K562 (cell line): ENCODE measurements at regions not wholly inside any gene's neighbourhood (a gene's known extent, or its start where the extent isn't known, plus 50 kb on each side); places are given as distances from the start of the nearest gene placed in this dataset.

Experiments used
- ATAC-seq: fragments of 200-7000 bp; cut with Tn5 transposase; 3 replicates; pipeline ENCODE4 v1.9.1; 2020; ENCODE audit warnings: moderate library complexity
- BruUV-seq: library from RNA; stranded (reverse); fragments of 400-500 nt; replicated peaks from 2 replicates; lab custom pipeline; 2021; lab: Mats Ljungman, UMichigan
- CTCF ChIA-PET: fragments of 300-600 bp; formaldehyde crosslinking; extraction: SDS; loops from one replicate; lab custom pipeline; 2021; ENCODE audit warnings: low intra/inter-chr PET ratio; lab: Yijun Ruan, JAX
- POLR2A ChIA-PET: fragments of 300-600, 350-650 bp; sonication (Branson Sonifier 250); formaldehyde crosslinking; extraction: SDS; loops from one replicate; lab custom pipeline; 2021; ENCODE audit warnings: antibody characterized with exemption, inconsistent platforms; lab: Yijun Ruan, JAX
- DNase-seq, 4 experiments: peaks; one replicate each; pipeline versions ENCODE4 v3.0.0 to v3.0.0-alpha.2; 2011 to 2018; ENCODE audit warnings: low spot score in 3 of 4, mixed read lengths in 3 of 4; ENCODE audit errors: extremely low read depth in 1 of 4
- FAIRE-seq: peaks from 2 replicates; lab custom pipeline; 2011; peaks lifted over from hg19 to GRCh38; lab: Jason Lieb, UNC
- H2AFZ ChIP-seq: 2 replicates; pipeline ENCODE4 v1.6.0; 2011; ENCODE audit warnings: low read depth, low read length, control low read depth, inconsistent platforms
- H3K27ac ChIP-seq: fragments of 200-600 bp; 3 replicates; pipeline ENCODE4 v1.8.0; 2011; ENCODE audit warnings: low read depth, mild to moderate bottlenecking, control low read depth, inconsistent platforms, low read length, moderate library complexity, mixed read lengths; ENCODE audit errors: extremely low read depth
- H3K27me3 ChIP-seq, 2 experiments: fragments of 300-600 bp in 1 of 2; 2 replicates in 1 of 2; 3 replicates in 1 of 2; pipeline versions ENCODE4 v1.6.0 to v1.8.0; 2011; ENCODE audit warnings: inconsistent platforms in 2 of 2, low read length in 2 of 2, mild to moderate bottlenecking in 1 of 2, mixed read lengths in 1 of 2, moderate library complexity in 1 of 2; ENCODE audit not compliant: control insufficient read depth in 2 of 2, insufficient read depth in 2 of 2
- H3K36me3 ChIP-seq: fragments of 300-600 bp; 3 replicates; pipeline ENCODE4 v1.8.0; 2011; ENCODE audit warnings: mild to moderate bottlenecking, low read length, inconsistent platforms; ENCODE audit not compliant: control insufficient read depth, insufficient read depth
- H3K4me1 ChIP-seq, 2 experiments: fragments of 200-600 bp in 1 of 2; replicated peaks in 1 of 2; 2 replicates in 1 of 2; 3 replicates in 1 of 2; pipeline versions ENCODE4 v1.5.1 to v1.8.0; 2011; ENCODE audit warnings: inconsistent platforms in 2 of 2, low read length in 2 of 2, mild to moderate bottlenecking in 1 of 2, mixed read lengths in 1 of 2, moderate library complexity in 1 of 2; ENCODE audit not compliant: control insufficient read depth in 2 of 2, insufficient read depth in 2 of 2
- H3K4me2 ChIP-seq: 2 replicates; pipeline ENCODE4 v1.6.1; 2011; ENCODE audit warnings: low read length, control low read depth, inconsistent platforms, mixed read lengths; ENCODE audit not compliant: insufficient read depth
- H3K4me3 ChIP-seq: fragments of 200-600 bp; sonication (generic), shearing (Covaris generic); 2 replicates; pipeline ENCODE4 v1.5.1; 2016; ENCODE audit warnings: control low read depth, inconsistent platforms
- H3K79me2 ChIP-seq: fragments of 200-600 bp; 3 replicates; pipeline ENCODE4 v1.8.0; 2011; ENCODE audit warnings: low read length, inconsistent platforms; ENCODE audit not compliant: control insufficient read depth, insufficient read depth
- H3K9ac ChIP-seq, 2 experiments: 2 replicates each; pipeline versions ENCODE4 v1.6.0 to v1.6.1; 2011; ENCODE audit warnings: low read depth in 2 of 2, low read length in 2 of 2, control low read depth in 1 of 2, inconsistent platforms in 1 of 2, mild to moderate bottlenecking in 1 of 2, mixed read lengths in 1 of 2; ENCODE audit not compliant: insufficient read depth in 1 of 2
- H3K9me1 ChIP-seq: one replicate; pipeline ENCODE4 v1.6.0; 2011; ENCODE audit warnings: inconsistent platforms, mild to moderate bottlenecking, low read length, moderate library complexity; ENCODE audit not compliant: control insufficient read depth, insufficient read depth
- H3K9me3 ChIP-seq: replicated peaks from 2 replicates; pipeline ENCODE4 v1.5.1; 2011; ENCODE audit warnings: low read depth, low read length, inconsistent platforms; ENCODE audit not compliant: control insufficient read depth, insufficient read depth
- H4K20me1 ChIP-seq: replicated peaks from 2 replicates; pipeline ENCODE4 v1.6.1; 2011; ENCODE audit warnings: low read length, inconsistent platforms, mixed read lengths; ENCODE audit not compliant: control insufficient read depth, insufficient read depth
- AFF1 ChIP-seq, 2 experiments: fragments of 450-650 bp; IDR thresholded peaks; 2 replicates each; pipeline ENCODE4 v1.6.1; 2018; ENCODE audit warnings: mild to moderate bottlenecking in 2 of 2, low read depth in 1 of 2; ENCODE audit not compliant: partially characterized antibody in 2 of 2
- AFF4 ChIP-seq: sonication (generic); formaldehyde crosslinking; IDR thresholded peaks from 2 replicates; pipeline ENCODE4 v1.8.0; 2023; ENCODE audit warnings: mild to moderate bottlenecking, missing genetic modification reagents
- ARNT ChIP-seq, 2 experiments: fragments of 450-650 bp; IDR thresholded peaks; 2 replicates each; pipeline ENCODE4 v1.6.1; 2016; ENCODE audit warnings: mild to moderate bottlenecking in 1 of 2
- FOXM1 ChIP-seq, 2 experiments: fragments of 450-650 bp in 1 of 2; sonication (generic) in 1 of 2; formaldehyde crosslinking in 1 of 2; IDR thresholded peaks; 2 replicates each; pipeline versions ENCODE4 v1.6.1 to v1.9.0; 2017 to 2022; ENCODE audit warnings: low read depth in 2 of 2, mild to moderate bottlenecking in 2 of 2, missing genetic modification reagents in 1 of 2, moderate library complexity in 1 of 2
- HMGN3 ChIP-seq: IDR thresholded peaks from 2 replicates; pipeline ENCODE4 v1.6.1; 2011; ENCODE audit warnings: borderline replicate concordance, low read depth, mild to moderate bottlenecking, mixed read lengths, low read length; ENCODE audit not compliant: insufficient read length; ENCODE audit errors: extremely low read depth
- POLR2G ChIP-seq: fragments of 200-400 bp; formaldehyde crosslinking; IDR thresholded peaks from 2 replicates; pipeline ENCODE4 v1.6.1; 2017; ENCODE audit warnings: low read depth, mild to moderate bottlenecking, antibody characterized with exemption, low read length, moderate library complexity
- RBFOX2 ChIP-seq: fragments of 200-400 bp; formaldehyde crosslinking; IDR thresholded peaks from 2 replicates; pipeline ENCODE4 v1.6.1; 2017; ENCODE audit warnings: low read depth, mild to moderate bottlenecking, low read length, moderate library complexity
- RBM15 ChIP-seq: fragments of 200-400 bp; formaldehyde crosslinking; IDR thresholded peaks from 2 replicates; pipeline ENCODE4 v1.6.1; 2018; ENCODE audit warnings: mild to moderate bottlenecking, low read length, moderate library complexity; ENCODE audit not compliant: insufficient read depth
- SFPQ ChIP-seq: fragments of 200-400 bp; formaldehyde crosslinking; IDR thresholded peaks from 2 replicates; pipeline ENCODE4 v1.6.1; 2017; ENCODE audit warnings: mild to moderate bottlenecking, low read depth, low read length, moderate library complexity
- TBP ChIP-seq: optimal IDR thresholded peaks from 2 replicates; pipeline ENCODE3; 2011; ENCODE audit warnings: low read depth, low read length, improper control_type of control experiment
- THRAP3 ChIP-seq: fragments of 450-650 bp; IDR thresholded peaks from 2 replicates; pipeline ENCODE4 v1.6.1; 2016; ENCODE audit warnings: mild to moderate bottlenecking, inconsistent platforms, borderline replicate concordance
- WGBS: fragments of 100-300 bp; shearing (Covaris generic); methylation state at CpG from one replicate; pipeline ENCODE4 v1.1.6; 2016; ENCODE audit warnings: low coverage, mixed read lengths; ENCODE audit not compliant: insufficient coverage; ENCODE audit errors: missing lambda C conversion rate; 5-methylcytosine and 5-hydroxymethylcytosine counted together
- in situ Hi-C: fragments of 300-500 bp; cut with MboI; formaldehyde crosslinking; loops from 4 replicates; pipeline ENCODE4 v1.15.0; 2018; ENCODE audit warnings: inconsistent platforms, mixed read lengths
- intact Hi-C: fragments of 100-400 bp; cut with micrococcal nuclease; formaldehyde crosslinking; loops from 2 replicates; pipeline ENCODE4 v1.14.2; 2022

- 0 out of 5 replicates have a peak, but pooled peaks cover 0 to 4% of the 10 kb centered on the region in 2 experiments for H3K27me3 ChIP-seq
- POLR2A ChIA-PET = interaction anchor here (0.6 kb wide), 2 partner anchors 60 to 92 kb away, joined by 3 read pairs; no protein-coding TSS in a partner anchor
Measured at GRCh38 chr2:175792199-175792598, 209.9 kb downstream of the LNPK start.

More at GRCh38 chr2:175792199-175792598, 209.9 kb downstream of the LNPK start:
- in situ Hi-C loops = no loop called here
- H3K9me3 ChIP-seq = no peaks in the 10 kb centered on the region
- no peaks in the 10 kb centered on the region for H3K79me2 ChIP-seq
- H3K4me3 ChIP-seq = no peak overlapping the region
- TF ChIP-seq AFF4 (CRISPR knock-in tag) (no peak), ARNT (IDR thresholded peaks at IDR 0.05) (no peak), THRAP3 (no peak), HMGN3 (no peak), FOXM1 (IDR thresholded peaks at IDR 0.05; ENCODE audit: low read depth) (no peak), FOXM1 (CRISPR knock-in tag; IDR thresholded peaks at IDR 0.05; ENCODE audit: low read depth) (no peak), RBFOX2 (no peak), TBP (no peak), AFF1 (IDR thresholded peaks at IDR 0.05; ENCODE audit: low read depth in 1 of 2, partially characterized antibody in 2 of 2) (no peak), SFPQ (no peak), POLR2G (no peak), RBM15 (no peak)
- 0% methylated on average over 5 of the region's 5 CpGs for WGBS
- DNase-seq = no peak
- no peak for ATAC-seq
- CTCF ChIA-PET = no interaction called here
- no peaks in the 10 kb centered on the region for H3K4me1 ChIP-seq
- no peak for FAIRE-seq
- no peak overlapping the region for H3K9ac ChIP-seq
- H3K4me2 ChIP-seq = no peak overlapping the region
- H3K36me3 ChIP-seq = no peaks in the 10 kb centered on the region
- no TSS peak for BruUV-seq
- H3K9me1 ChIP-seq = no peaks in the 10 kb centered on the region
- H4K20me1 ChIP-seq = no peaks in the 10 kb centered on the region
- no peak overlapping the region for H3K27ac ChIP-seq
- intact Hi-C loops = no loop called here
- no peak overlapping the region for H2AFZ ChIP-seq
